ENCODE measurements at regions not wholly inside any gene's neighbourhood (a gene's known extent, or its start where the extent isn't known, plus 50 kb on each side); places are given as distances from the start of the nearest gene placed in this dataset.

- Histone ChIP-seq H3K27ac (ENCODE audit: low read depth, low read length) (no peak overlapping the region), H3K4me1 (ENCODE audit: control insufficient read depth in 3 of 3, insufficient read depth in 3 of 3, low read length in 3 of 3) (no peaks in the 10 kb centered on the region), H3K4me3 (ENCODE audit: low read length in 3 of 3) (no peak overlapping the region), H3K9ac (ENCODE audit: low read depth in 1 of 3, low read length in 3 of 3) (no peak overlapping the region), H3K9me3 (ENCODE audit: control insufficient read depth in 3 of 3, low read length in 3 of 3) (no peaks in the 10 kb centered on the region), H3K36me3 (ENCODE audit: control insufficient read depth in 3 of 3, insufficient read depth in 3 of 3, low read length in 3 of 3) (no peaks in the 10 kb centered on the region), H3K27me3 (ENCODE audit: control insufficient read depth in 3 of 3, insufficient read depth in 3 of 3, low read length in 3 of 3) (no peaks in the 10 kb centered on the region)
Observed at GRCh38 chr2:59677158-59677557, 876.3 kb downstream of the BCL11A start.

DNA sequence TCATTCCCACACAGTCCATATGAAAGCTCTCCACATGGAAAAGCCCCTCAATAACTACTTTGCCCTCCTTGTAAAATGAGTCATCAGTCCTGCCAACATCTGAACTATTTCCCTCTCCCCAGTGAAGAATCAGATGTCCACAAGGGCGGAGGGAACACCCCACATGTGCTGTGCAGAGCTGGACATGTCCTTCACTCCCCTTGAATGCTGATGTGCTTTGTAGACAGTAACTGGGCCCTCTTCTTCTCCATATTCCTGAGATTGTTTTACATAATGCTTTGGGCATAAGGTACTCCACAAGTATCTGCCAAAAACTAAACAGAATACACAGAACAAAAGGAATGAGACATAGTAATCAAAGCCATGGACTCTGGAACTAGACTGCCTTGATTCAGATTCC lies 879.4 kb downstream of the BCL11A start:
- Histone ChIP-seq H3K27me3 (ENCODE audit: control insufficient read depth in 3 of 3, insufficient read depth in 3 of 3, low read length in 3 of 3) (no peaks in the 10 kb centered on the region), H3K4me3 (ENCODE audit: low read length in 3 of 3) (no peak overlapping the region), H3K9ac (ENCODE audit: low read depth in 1 of 3, low read length in 3 of 3) (no peak overlapping the region), H3K4me1 (ENCODE audit: control insufficient read depth in 3 of 3, insufficient read depth in 3 of 3, low read length in 3 of 3) (no peaks in the 10 kb centered on the region), H3K36me3 (ENCODE audit: control insufficient read depth in 3 of 3, insufficient read depth in 3 of 3, low read length in 3 of 3) (no peaks in the 10 kb centered on the region), H3K9me3 (ENCODE audit: control insufficient read depth in 3 of 3, low read length in 3 of 3) (no peaks in the 10 kb centered on the region), H3K27ac (ENCODE audit: low read depth, low read length) (no peak overlapping the region)

DNA sequence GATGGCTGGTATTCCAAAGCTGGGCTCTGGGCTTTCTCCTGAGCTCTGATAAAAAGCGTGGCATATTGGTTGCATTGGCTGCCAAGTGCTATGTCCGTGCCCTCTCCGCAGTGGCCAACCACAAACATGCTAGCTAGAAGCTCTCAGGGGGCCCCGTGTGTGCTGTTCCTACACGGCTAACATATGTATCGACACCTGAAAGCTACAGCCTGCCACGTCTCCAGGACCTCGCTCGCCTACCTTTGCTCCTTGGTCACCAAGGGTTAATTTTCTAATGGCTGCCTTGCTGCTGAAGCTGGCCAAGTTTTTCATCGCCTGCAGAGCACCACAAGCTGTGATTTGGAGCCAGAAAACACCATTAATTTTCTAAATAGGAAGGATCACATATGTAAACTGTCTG lies 888.4 kb downstream of the BCL11A start:
- H3K9me3 ChIP-seq (ENCODE audit: control insufficient read depth in 3 of 3, low read length in 3 of 3): no peaks in the 10 kb centered on the region
- H3K4me1 ChIP-seq (ENCODE audit: control insufficient read depth in 3 of 3, insufficient read depth in 3 of 3, low read length in 3 of 3): no peaks in the 10 kb centered on the region
- no peaks in the 10 kb centered on the region for H3K27me3 ChIP-seq (ENCODE audit: control insufficient read depth in 3 of 3, insufficient read depth in 3 of 3, low read length in 3 of 3)
- no peak overlapping the region for H3K27ac ChIP-seq (ENCODE audit: low read depth, low read length)
- no peak overlapping the region for H3K4me3 ChIP-seq (ENCODE audit: low read length in 3 of 3)
- H3K9ac ChIP-seq (ENCODE audit: low read depth in 1 of 3, low read length in 3 of 3): no peak overlapping the region
- H3K36me3 ChIP-seq (ENCODE audit: control insufficient read depth in 3 of 3, insufficient read depth in 3 of 3, low read length in 3 of 3): no peaks in the 10 kb centered on the region

DNA sequence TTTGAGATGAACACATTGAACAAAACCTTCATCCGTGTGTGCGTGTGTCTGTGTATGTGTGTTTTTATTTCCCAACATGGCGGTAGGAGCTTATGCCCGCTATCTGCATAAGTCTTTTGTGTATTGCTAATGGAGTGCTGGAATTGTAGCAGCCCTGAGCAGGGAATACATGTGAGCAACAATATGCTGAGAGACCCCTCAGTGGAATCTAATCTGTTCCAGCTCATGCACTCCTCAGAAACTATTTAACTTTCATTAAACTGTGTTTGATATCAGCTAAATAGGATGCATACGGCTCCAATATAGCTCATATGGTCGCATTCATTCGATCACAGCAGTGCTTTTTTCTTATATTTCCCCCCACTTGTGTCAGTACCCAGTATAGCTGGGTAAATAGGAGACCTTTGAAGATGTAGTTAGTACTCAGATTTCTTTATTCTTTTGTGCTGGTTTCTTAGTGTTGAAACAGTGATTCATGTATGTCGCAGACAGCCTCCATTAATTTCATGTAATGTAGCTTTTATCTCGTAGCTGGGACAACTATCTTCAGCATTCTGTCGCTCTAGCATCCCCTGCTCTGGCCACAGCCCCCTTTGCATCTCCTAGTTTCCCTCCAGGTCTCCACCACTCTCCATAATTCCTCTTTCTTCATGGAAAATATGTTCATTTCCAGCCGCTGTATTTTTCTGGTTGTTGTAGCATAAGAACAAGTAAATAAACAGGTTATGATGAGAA lies 891.2 kb downstream of the BCL11A start:
- H3K4me1 ChIP-seq (ENCODE audit: control insufficient read depth in 3 of 3, insufficient read depth in 3 of 3, low read length in 3 of 3): no peaks in the 10 kb centered on the region
- H3K27ac ChIP-seq (ENCODE audit: low read depth, low read length): no peak overlapping the region
- no peak overlapping the region for H3K9ac ChIP-seq (ENCODE audit: low read depth in 1 of 3, low read length in 3 of 3)
- no peaks in the 10 kb centered on the region for H3K9me3 ChIP-seq (ENCODE audit: control insufficient read depth in 3 of 3, low read length in 3 of 3)
- H3K4me3 ChIP-seq (ENCODE audit: low read length in 3 of 3): no peak overlapping the region
- H3K27me3 ChIP-seq (ENCODE audit: control insufficient read depth in 3 of 3, insufficient read depth in 3 of 3, low read length in 3 of 3): no peaks in the 10 kb centered on the region
- no peaks in the 10 kb centered on the region for H3K36me3 ChIP-seq (ENCODE audit: control insufficient read depth in 3 of 3, insufficient read depth in 3 of 3, low read length in 3 of 3)

GRCh38 chr2:59660262-59660661 lies 893.2 kb downstream of the BCL11A start:
- no peaks in the 10 kb centered on the region for H3K9me3 ChIP-seq (ENCODE audit: control insufficient read depth in 3 of 3, low read length in 3 of 3)
- no peak overlapping the region for H3K9ac ChIP-seq (ENCODE audit: low read depth in 1 of 3, low read length in 3 of 3)
- no peaks in the 10 kb centered on the region for H3K36me3 ChIP-seq (ENCODE audit: control insufficient read depth in 3 of 3, insufficient read depth in 3 of 3, low read length in 3 of 3)
- H3K27me3 ChIP-seq (ENCODE audit: control insufficient read depth in 3 of 3, insufficient read depth in 3 of 3, low read length in 3 of 3): no peaks in the 10 kb centered on the region
- H3K4me1 ChIP-seq (ENCODE audit: control insufficient read depth in 3 of 3, insufficient read depth in 3 of 3, low read length in 3 of 3): no peaks in the 10 kb centered on the region
- H3K4me3 ChIP-seq (ENCODE audit: low read length in 3 of 3): no peak overlapping the region
- no peak overlapping the region for H3K27ac ChIP-seq (ENCODE audit: low read depth, low read length)

GRCh38 chr2:59658906-59659635 lies 894.4 kb downstream of the BCL11A start:
- Histone ChIP-seq H3K27ac (ENCODE audit: low read depth, low read length) (no peak overlapping the region), H3K4me3 (ENCODE audit: low read length in 3 of 3) (no peak overlapping the region), H3K9me3 (ENCODE audit: control insufficient read depth in 3 of 3, low read length in 3 of 3) (no peaks in the 10 kb centered on the region), H3K36me3 (ENCODE audit: control insufficient read depth in 3 of 3, insufficient read depth in 3 of 3, low read length in 3 of 3) (no peaks in the 10 kb centered on the region), H3K9ac (ENCODE audit: low read depth in 1 of 3, low read length in 3 of 3) (no peak overlapping the region), H3K27me3 (ENCODE audit: control insufficient read depth in 3 of 3, insufficient read depth in 3 of 3, low read length in 3 of 3) (peaks cover 0 to 3% (median 0%) of the 10 kb centered on the region in 3 donors), H3K4me1 (ENCODE audit: control insufficient read depth in 3 of 3, insufficient read depth in 3 of 3, low read length in 3 of 3) (no peaks in the 10 kb centered on the region)

DNA sequence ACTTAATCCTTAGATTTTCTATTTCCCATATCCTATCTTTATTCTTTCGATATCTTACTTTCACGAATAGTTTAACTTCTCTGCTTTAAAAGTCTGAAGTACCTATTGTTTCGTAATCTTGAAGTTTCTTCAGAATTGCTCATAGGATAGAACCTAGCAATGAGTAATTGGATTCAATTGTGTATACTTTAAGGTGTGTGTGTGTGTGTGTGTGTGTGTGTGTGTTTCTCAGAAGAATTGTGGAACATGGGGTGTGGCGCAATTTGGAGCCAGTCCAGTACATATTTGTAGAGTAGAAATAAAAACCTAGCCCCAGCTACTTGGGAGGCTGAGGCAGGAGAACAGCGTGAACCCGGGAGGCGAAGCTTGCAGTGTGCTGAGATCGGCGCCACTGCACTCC lies 897.6 kb downstream of the BCL11A start:
- no peak overlapping the region for H3K9ac ChIP-seq (ENCODE audit: low read depth in 1 of 3, low read length in 3 of 3)
- H3K4me3 ChIP-seq (ENCODE audit: low read length in 3 of 3): no peak overlapping the region
- no peak overlapping the region for H3K27ac ChIP-seq (ENCODE audit: low read depth, low read length)
- H3K9me3 ChIP-seq (ENCODE audit: control insufficient read depth in 3 of 3, low read length in 3 of 3): no peaks in the 10 kb centered on the region
- H3K27me3 ChIP-seq (ENCODE audit: control insufficient read depth in 3 of 3, insufficient read depth in 3 of 3, low read length in 3 of 3): peaks cover 0 to 3% (median 0%) of the 10 kb centered on the region in 3 donors
- H3K4me1 ChIP-seq (ENCODE audit: control insufficient read depth in 3 of 3, insufficient read depth in 3 of 3, low read length in 3 of 3): no peaks in the 10 kb centered on the region
- no peaks in the 10 kb centered on the region for H3K36me3 ChIP-seq (ENCODE audit: control insufficient read depth in 3 of 3, insufficient read depth in 3 of 3, low read length in 3 of 3)

DNA sequence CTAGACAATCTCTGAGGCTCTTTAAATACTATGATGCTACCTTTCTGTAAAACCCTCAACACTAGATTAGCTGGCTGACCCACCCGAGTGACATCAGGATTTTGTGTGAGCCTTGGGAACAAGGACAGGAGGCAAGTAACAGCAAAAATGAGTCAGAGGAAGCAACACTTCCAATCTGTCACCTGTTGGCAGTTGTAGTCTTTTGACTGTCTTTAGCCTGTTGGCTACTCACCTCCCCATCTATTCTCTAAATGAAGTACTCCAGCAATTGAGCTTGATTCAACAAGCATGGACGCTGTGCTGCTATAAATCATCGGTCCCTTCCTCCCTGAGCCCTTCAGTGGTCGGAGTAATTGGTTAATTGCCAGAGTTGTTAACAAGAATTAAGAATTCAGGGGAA lies 898.7 kb downstream of the BCL11A start:
- Histone ChIP-seq H3K9me3 (ENCODE audit: control insufficient read depth in 3 of 3, low read length in 3 of 3) (no peaks in the 10 kb centered on the region), H3K4me3 (ENCODE audit: low read length in 3 of 3) (no peak overlapping the region), H3K36me3 (ENCODE audit: control insufficient read depth in 3 of 3, insufficient read depth in 3 of 3, low read length in 3 of 3) (no peaks in the 10 kb centered on the region), H3K27me3 (ENCODE audit: control insufficient read depth in 3 of 3, insufficient read depth in 3 of 3, low read length in 3 of 3) (peaks cover 0 to 3% (median 0%) of the 10 kb centered on the region in 3 donors), H3K9ac (ENCODE audit: low read depth in 1 of 3, low read length in 3 of 3) (no peak overlapping the region), H3K27ac (ENCODE audit: low read depth, low read length) (no peak overlapping the region), H3K4me1 (ENCODE audit: control insufficient read depth in 3 of 3, insufficient read depth in 3 of 3, low read length in 3 of 3) (no peaks in the 10 kb centered on the region)

- no peaks in the 10 kb centered on the region for H3K36me3 ChIP-seq (ENCODE audit: control insufficient read depth in 3 of 3, insufficient read depth in 3 of 3, low read length in 3 of 3)
- peaks cover 0 to 3% (median 0%) of the 10 kb centered on the region in 3 donors for H3K27me3 ChIP-seq (ENCODE audit: control insufficient read depth in 3 of 3, insufficient read depth in 3 of 3, low read length in 3 of 3)
- H3K4me1 ChIP-seq (ENCODE audit: control insufficient read depth in 3 of 3, insufficient read depth in 3 of 3, low read length in 3 of 3): no peaks in the 10 kb centered on the region
- no peak overlapping the region for H3K4me3 ChIP-seq (ENCODE audit: low read length in 3 of 3)
- H3K27ac ChIP-seq (ENCODE audit: low read depth, low read length): no peak overlapping the region
- H3K9me3 ChIP-seq (ENCODE audit: control insufficient read depth in 3 of 3, low read length in 3 of 3): no peaks in the 10 kb centered on the region
- no peak overlapping the region for H3K9ac ChIP-seq (ENCODE audit: low read depth in 1 of 3, low read length in 3 of 3)
Observed at GRCh38 chr2:59653164-59653563, 900.3 kb downstream of the BCL11A start.

GRCh38 chr2:59630789-59631188 lies 922.7 kb downstream of the BCL11A start:
- Histone ChIP-seq H3K9me3 (ENCODE audit: control insufficient read depth in 3 of 3, low read length in 3 of 3) (peaks cover 0 to 3% (median 0%) of the 10 kb centered on the region in 3 donors), H3K9ac (ENCODE audit: low read depth in 1 of 3, low read length in 3 of 3) (no peak overlapping the region), H3K4me3 (ENCODE audit: low read length in 3 of 3) (no peak overlapping the region), H3K36me3 (ENCODE audit: control insufficient read depth in 3 of 3, insufficient read depth in 3 of 3, low read length in 3 of 3) (no peaks in the 10 kb centered on the region), H3K4me1 (ENCODE audit: control insufficient read depth in 3 of 3, insufficient read depth in 3 of 3, low read length in 3 of 3) (peaks cover 0 to 5% (median 0%) of the 10 kb centered on the region in 3 donors), H3K27me3 (ENCODE audit: control insufficient read depth in 3 of 3, insufficient read depth in 3 of 3, low read length in 3 of 3) (peaks cover 0 to 3% (median 0%) of the 10 kb centered on the region in 3 donors), H3K27ac (ENCODE audit: low read depth, low read length) (no peak overlapping the region)

Measured in skeletal muscle tissue (tissue), 3 donors.